ENCODE measurements at regions not wholly inside any gene's neighbourhood (a gene's known extent, or its start where the extent isn't known, plus 50 kb on each side); places are given as distances from the start of the nearest gene placed in this dataset.

- no peak for DNase-seq (ENCODE audit: low read depth in 2 of 2)
- TF ChIP-seq, protein P1, sequence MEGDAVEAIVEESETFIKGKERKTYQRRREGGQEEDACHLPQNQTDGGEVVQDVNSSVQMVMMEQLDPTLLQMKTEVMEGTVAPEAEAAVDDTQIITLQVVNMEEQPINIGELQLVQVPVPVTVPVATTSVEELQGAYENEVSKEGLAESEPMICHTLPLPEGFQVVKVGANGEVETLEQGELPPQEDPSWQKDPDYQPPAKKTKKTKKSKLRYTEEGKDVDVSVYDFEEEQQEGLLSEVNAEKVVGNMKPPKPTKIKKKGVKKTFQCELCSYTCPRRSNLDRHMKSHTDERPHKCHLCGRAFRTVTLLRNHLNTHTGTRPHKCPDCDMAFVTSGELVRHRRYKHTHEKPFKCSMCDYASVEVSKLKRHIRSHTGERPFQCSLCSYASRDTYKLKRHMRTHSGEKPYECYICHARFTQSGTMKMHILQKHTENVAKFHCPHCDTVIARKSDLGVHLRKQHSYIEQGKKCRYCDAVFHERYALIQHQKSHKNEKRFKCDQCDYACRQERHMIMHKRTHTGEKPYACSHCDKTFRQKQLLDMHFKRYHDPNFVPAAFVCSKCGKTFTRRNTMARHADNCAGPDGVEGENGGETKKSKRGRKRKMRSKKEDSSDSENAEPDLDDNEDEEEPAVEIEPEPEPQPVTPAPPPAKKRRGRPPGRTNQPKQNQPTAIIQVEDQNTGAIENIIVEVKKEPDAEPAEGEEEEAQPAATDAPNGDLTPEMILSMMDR (IDR thresholded peaks at IDR 0.05; ENCODE audit: low read depth, low read length), result no peak
- H3K4me3 ChIP-seq (replicated peaks in 1 of 2; ENCODE audit: low read depth in 2 of 2, low read length in 2 of 2), result no peak overlapping the region
These were observed 93.5 kb downstream of the C1orf94 start for GRCh38 chr1:34270181-34270580.

GRCh38 chr1:34272152-34272551 lies 95.4 kb downstream of the C1orf94 start:
- no peak overlapping the region for H3K4me3 ChIP-seq (replicated peaks in 1 of 2; ENCODE audit: low read depth in 2 of 2, low read length in 2 of 2)
- no peak for DNase-seq (ENCODE audit: low read depth in 2 of 2)
- TF ChIP-seq, protein P1 (IDR thresholded peaks at IDR 0.05; ENCODE audit: low read depth, low read length), result no peak

DNA sequence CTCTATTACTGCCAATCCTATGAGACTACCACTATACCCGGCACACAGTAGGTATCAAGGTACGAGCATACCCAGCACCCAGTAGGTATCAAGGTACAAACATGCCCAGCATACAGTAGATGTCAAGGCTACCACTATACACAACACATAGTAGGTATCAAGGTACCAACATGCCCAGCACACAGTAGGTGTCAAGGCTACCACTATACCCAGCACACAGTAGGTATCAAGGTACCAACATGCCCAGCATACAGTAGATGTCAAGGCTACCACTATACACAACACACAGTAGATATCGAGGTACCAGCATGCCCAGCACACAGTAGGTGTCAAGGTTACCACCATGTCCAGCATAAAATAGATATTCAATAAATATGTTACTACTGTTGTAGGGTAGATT lies 98.4 kb downstream of the C1orf94 start:
- DNase-seq (ENCODE audit: low read depth in 2 of 2), result no peak
- no peak overlapping the region for H3K4me3 ChIP-seq (replicated peaks in 1 of 2; ENCODE audit: low read depth in 2 of 2, low read length in 2 of 2)
- TF ChIP-seq, protein P1 (IDR thresholded peaks at IDR 0.05; ENCODE audit: low read depth, low read length), result no peak

DNA sequence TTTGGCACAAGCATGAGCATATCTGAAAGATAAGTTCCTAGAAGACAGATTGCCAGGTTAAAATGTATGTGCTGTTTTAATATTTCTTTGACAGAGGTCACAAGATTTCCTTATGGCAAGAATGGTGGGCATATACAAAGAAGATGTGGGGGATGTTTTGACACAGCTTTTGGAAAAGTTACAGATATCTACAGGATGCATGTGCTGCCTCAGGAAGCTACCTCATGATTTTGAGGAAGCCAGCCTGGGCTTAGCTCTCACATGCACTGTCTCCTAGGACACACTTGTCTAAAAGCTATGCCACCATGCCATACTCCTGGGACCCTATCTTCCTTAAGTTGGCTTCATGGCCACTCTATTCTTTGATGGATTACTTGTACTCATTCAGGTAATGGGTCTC lies 99.9 kb downstream of the C1orf94 start:
- DNase-seq (ENCODE audit: low read depth in 2 of 2), result no peak
- TF ChIP-seq, protein P1 (IDR thresholded peaks at IDR 0.05; ENCODE audit: low read depth, low read length), result no peak
- H3K4me3 ChIP-seq (replicated peaks in 1 of 2; ENCODE audit: low read depth in 2 of 2, low read length in 2 of 2), result no peak overlapping the region

GRCh38 chr1:34277150-34277549 lies 100.4 kb downstream of the C1orf94 start:
- H3K4me3 ChIP-seq (replicated peaks in 1 of 2; ENCODE audit: low read depth in 2 of 2, low read length in 2 of 2), result no peak overlapping the region
- no peak for DNase-seq (ENCODE audit: low read depth in 2 of 2)
- TF ChIP-seq, protein P1 (IDR thresholded peaks at IDR 0.05; ENCODE audit: low read depth, low read length), result no peak

GRCh38 chr1:34278211-34278610 lies 101.5 kb downstream of the C1orf94 start:
- TF ChIP-seq, protein P1 (IDR thresholded peaks at IDR 0.05; ENCODE audit: low read depth, low read length), result no peak
- H3K4me3 ChIP-seq (replicated peaks in 1 of 2; ENCODE audit: low read depth in 2 of 2, low read length in 2 of 2), result no peak overlapping the region
- DNase-seq (ENCODE audit: low read depth in 2 of 2), result no peak

- TF ChIP-seq, protein P1 (IDR thresholded peaks at IDR 0.05; ENCODE audit: low read depth, low read length), result no peak
- H3K4me3 ChIP-seq (replicated peaks in 1 of 2; ENCODE audit: low read depth in 2 of 2, low read length in 2 of 2), result no peak overlapping the region
- no peak for DNase-seq (ENCODE audit: low read depth in 2 of 2)
These were observed 103.3 kb downstream of the C1orf94 start for GRCh38 chr1:34279971-34280370.

Measured in cardiac fibroblast (primary cell).